Type B pancreatic cell (in vitro differentiated cells): ENCODE measurements at regions not wholly inside any gene's neighbourhood (a gene's known extent, or its start where the extent isn't known, plus 50 kb on each side); places are given as distances from the start of the nearest gene placed in this dataset.

Experiments
- DNase-seq: peaks from one replicate; pipeline ENCODE4 v3.0.0; 2021; ENCODE audit warnings: mixed read lengths; ENCODE audit not compliant: unreplicated experiment; ENCODE audit errors: extremely low spot score
- H3K27ac Mint-ChIP-seq: 2 replicates; pipeline ENCODE4 v1.8.0; 2021; ENCODE audit warnings: mild to moderate bottlenecking, mixed read lengths
- H3K27me3 Mint-ChIP-seq: 2 replicates; pipeline ENCODE4 v1.8.0; 2021; ENCODE audit warnings: mixed read lengths
- H3K36me3 Mint-ChIP-seq: 2 replicates; pipeline ENCODE4 v1.8.0; 2021; ENCODE audit warnings: mixed read lengths
- H3K4me1 Mint-ChIP-seq: one replicate; pipeline ENCODE4 v1.8.0; 2021; ENCODE audit warnings: mixed read lengths; ENCODE audit not compliant: unreplicated experiment
- H3K4me3 Mint-ChIP-seq: 2 replicates; pipeline ENCODE4 v1.8.0; 2021; ENCODE audit warnings: mild to moderate bottlenecking, mixed read lengths
- H3K9me3 Mint-ChIP-seq: 2 replicates; pipeline ENCODE4 v1.8.0; 2021; ENCODE audit warnings: mixed read lengths
- TF ChIP-seq, protein P1 (sequence below): fragments of 200-600 bp; sonication (generic); conservative IDR thresholded peaks from 2 replicates; pipeline ENCODE4 v1.5.0; 2021; ENCODE audit warnings: antibody characterized with exemption, mild to moderate bottlenecking

DNA sequence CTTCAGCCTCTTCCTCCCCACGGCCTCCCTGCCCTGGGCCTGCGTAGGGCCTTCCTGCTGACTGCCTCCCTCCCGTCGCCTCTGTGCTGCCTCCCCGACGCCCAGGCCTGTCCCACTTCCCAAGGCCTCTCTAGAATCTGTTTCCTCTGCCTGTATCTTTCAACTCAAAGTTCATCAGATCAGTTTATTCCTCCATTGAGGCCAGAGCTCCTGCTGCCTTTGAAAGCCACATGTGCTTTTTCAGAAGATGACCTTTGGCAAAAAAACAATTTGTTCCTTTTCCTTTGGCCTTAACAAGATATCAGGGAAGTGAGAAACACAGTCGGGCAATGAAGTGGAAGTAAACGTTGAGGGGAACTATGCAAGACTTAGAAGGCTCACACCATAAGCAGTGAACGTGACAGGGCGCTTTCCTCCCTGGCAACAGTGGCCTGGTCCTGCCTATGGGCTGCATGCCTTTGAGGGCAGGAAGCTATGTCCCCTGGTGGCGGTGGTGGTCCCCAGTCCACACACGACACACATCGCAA is 85.9 kb downstream of the PSMG1 start:
- no peak for DNase-seq
- TF ChIP-seq, protein P1, sequence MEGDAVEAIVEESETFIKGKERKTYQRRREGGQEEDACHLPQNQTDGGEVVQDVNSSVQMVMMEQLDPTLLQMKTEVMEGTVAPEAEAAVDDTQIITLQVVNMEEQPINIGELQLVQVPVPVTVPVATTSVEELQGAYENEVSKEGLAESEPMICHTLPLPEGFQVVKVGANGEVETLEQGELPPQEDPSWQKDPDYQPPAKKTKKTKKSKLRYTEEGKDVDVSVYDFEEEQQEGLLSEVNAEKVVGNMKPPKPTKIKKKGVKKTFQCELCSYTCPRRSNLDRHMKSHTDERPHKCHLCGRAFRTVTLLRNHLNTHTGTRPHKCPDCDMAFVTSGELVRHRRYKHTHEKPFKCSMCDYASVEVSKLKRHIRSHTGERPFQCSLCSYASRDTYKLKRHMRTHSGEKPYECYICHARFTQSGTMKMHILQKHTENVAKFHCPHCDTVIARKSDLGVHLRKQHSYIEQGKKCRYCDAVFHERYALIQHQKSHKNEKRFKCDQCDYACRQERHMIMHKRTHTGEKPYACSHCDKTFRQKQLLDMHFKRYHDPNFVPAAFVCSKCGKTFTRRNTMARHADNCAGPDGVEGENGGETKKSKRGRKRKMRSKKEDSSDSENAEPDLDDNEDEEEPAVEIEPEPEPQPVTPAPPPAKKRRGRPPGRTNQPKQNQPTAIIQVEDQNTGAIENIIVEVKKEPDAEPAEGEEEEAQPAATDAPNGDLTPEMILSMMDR = peak; percentile 27
- H3K9me3 Mint-ChIP-seq = no peaks in the 10 kb centered on the region
- H3K27ac Mint-ChIP-seq = peak overlapping the region; percentile 35
- peak overlapping the region; percentile 8 for H3K4me3 Mint-ChIP-seq
- H3K27me3 Mint-ChIP-seq = peaks cover 6% of the 10 kb centered on the region
- H3K4me1 Mint-ChIP-seq = peaks cover 28% of the 10 kb centered on the region
- no peaks in the 10 kb centered on the region for H3K36me3 Mint-ChIP-seq

DNA sequence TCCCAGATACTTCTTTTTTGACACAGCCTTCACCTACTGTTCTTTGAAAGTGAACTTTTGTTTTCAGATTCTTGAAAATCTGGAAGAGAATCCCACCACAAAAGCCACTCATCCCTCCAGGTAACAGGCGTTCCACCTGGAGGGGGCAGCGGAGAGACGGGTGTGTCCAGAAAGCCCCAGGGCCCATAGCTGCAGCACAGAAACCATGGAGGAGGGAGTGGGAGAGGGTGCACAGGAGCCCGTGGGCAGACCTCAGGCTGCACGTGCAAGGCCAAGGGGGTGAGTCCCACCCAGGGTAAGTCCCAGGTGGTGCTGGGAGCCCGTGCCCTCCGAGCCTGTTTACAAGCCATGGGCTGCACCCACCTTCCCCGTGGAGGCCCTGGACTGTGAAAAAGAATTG is 86.5 kb downstream of the PSMG1 start:
- peaks cover 6% of the 10 kb centered on the region for H3K27me3 Mint-ChIP-seq
- no peak for DNase-seq
- no peak overlapping the region for H3K27ac Mint-ChIP-seq
- TF ChIP-seq, protein P1 = no peak
- H3K36me3 Mint-ChIP-seq = no peaks in the 10 kb centered on the region
- H3K4me1 Mint-ChIP-seq = peaks cover 29% of the 10 kb centered on the region
- H3K9me3 Mint-ChIP-seq = no peaks in the 10 kb centered on the region
- H3K4me3 Mint-ChIP-seq = no peak overlapping the region

DNA sequence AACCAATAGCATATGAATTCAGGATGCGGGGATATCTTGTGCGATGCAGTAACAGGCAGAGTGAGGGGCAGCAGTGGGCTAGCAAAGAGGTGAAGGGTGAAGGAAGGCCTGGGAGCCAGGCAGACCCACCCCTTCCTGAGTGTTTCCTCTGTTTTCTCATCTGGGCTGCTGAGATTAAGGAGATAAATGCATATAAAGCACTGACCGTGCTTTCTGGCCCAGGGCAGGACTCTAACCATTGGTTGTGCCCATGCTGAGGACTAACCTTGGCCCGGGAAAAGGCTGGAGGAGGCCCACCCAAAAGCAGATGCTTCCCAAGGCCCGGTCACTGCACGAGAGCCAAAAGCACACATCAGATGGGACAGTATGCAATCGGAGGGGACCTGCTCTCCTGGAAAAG is 87.6 kb downstream of the PSMG1 start:
- TF ChIP-seq, protein P1 = no peak

DNA sequence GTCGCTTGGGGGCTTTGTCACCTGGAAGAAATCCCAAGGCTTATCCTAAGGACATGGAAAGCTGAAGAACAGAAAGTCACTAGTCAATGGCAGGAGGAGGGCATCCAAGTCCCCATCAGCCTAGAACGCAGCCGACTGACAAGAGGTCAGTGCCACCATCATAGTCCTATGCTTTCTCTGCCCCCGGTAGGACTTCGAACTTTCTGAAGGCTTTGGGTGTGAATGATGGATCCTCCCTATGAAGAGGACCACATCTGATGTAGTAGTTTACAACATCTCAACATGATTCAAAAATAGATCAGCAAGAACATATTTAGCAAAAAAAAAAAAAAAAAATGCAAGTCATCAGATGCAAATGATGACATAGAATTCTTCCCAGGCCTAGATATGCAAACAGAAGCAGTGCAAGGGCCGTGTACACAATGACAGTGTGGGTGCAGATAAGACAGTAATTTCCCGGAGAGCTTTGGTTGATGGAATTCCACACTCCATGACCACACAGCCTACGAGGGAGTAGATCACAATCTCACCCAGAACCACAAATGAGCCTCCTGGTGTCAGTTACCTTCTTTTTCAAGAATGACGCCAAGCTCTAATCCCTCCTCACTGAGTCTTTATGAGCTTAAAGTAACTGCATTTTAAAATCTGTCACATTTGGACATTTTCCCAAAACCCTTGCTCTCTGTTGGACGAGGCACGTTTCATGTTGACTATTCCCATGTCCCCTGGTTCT is 88.2 kb downstream of the PSMG1 start:
- Mint-ChIP-seq H3K36me3 (no peaks in the 10 kb centered on the region), H3K27ac (peak overlapping the region; percentile 29), H3K27me3 (peaks cover 6% of the 10 kb centered on the region), H3K4me1 (peaks cover 33% of the 10 kb centered on the region), H3K4me3 (no peak overlapping the region), H3K9me3 (no peaks in the 10 kb centered on the region)
- TF ChIP-seq, protein P1 = no peak
- DNase-seq = no peak

More for the DNA sequence above, 87.6 kb downstream of the PSMG1 start:
- H3K27me3 Mint-ChIP-seq = peaks cover 6% of the 10 kb centered on the region
- no peaks in the 10 kb centered on the region for H3K36me3 Mint-ChIP-seq
- peaks cover 33% of the 10 kb centered on the region for H3K4me1 Mint-ChIP-seq
- H3K27ac Mint-ChIP-seq = peak overlapping the region; percentile 29
- DNase-seq = no peak
- H3K4me3 Mint-ChIP-seq = no peak overlapping the region
- H3K9me3 Mint-ChIP-seq = no peaks in the 10 kb centered on the region

DNA sequence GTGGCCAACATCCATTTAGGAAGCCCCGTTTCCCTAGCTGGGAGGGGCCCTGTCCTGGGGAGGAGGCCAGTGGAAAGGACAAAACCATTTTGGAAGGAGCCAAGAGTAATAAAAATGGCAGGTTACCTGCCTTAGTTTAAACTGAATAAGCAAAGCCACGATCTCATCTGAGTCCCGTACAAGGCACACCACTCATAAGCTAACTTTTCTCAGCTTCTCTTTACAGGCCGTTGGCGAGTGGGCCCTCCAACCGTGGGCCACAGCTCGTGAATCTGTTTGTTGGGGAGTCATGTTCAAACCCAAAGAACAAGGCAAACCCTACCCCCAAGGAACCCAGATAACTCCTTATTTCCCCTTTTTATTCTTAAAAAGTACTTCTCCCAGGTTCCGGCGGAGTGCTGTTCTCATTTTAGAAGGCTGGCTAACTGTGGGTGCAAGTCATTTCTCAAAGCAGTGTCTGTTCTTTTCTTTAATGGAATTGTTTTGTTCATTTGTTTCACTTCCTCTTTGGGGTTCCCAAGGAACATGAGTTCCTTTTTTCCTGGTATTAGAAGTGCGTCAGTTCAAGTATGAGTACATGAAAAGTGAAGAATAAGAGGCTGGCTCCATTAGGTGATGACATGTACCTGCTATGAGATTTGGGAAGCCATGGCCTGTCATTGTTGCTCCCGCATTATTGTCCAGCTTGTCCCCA is 89.0 kb downstream of the PSMG1 start:
- Mint-ChIP-seq H3K36me3 (no peaks in the 10 kb centered on the region), H3K27me3 (peaks cover 6% of the 10 kb centered on the region), H3K27ac (no peak overlapping the region), H3K4me3 (no peak overlapping the region), H3K4me1 (peaks cover 33% of the 10 kb centered on the region), H3K9me3 (no peaks in the 10 kb centered on the region)
- TF ChIP-seq, protein P1 = no peak
- no peak for DNase-seq
